ENCODE measurements at regions not wholly inside any gene's neighbourhood (a gene's known extent, or its start where the extent isn't known, plus 50 kb on each side); places are given as distances from the start of the nearest gene placed in this dataset.

- Histone ChIP-seq H3K4me1 (ENCODE audit: insufficient read depth, insufficient read length) (no peaks in the 10 kb centered on the region), H3K4me3 (ENCODE audit: insufficient read length, low read depth) (no peak overlapping the region), H3K9ac (ENCODE audit: insufficient read length, low read depth) (no peak overlapping the region), H3K9me3 (ENCODE audit: insufficient read depth, low read length) (no peaks in the 10 kb centered on the region), H3K36me3 (ENCODE audit: insufficient read depth, insufficient read length, low read length) (no peaks in the 10 kb centered on the region), H3K27me3 (ENCODE audit: insufficient read depth, insufficient read length) (no peaks in the 10 kb centered on the region)
- TF ChIP-seq ZNF274 (IDR thresholded peaks at IDR 0.05; ENCODE audit: low read depth, low read length): no peak
- no peak for TF ChIP-seq SUZ12 (IDR thresholded peaks at IDR 0.05; ENCODE audit: extremely low read depth, insufficient read depth, insufficient read length)
- TF ChIP-seq YY1 (IDR thresholded peaks at IDR 0.05; ENCODE audit: insufficient read depth, insufficient read length): no peak
- no peak for DNase-seq (ENCODE audit: low read depth, low spot score)
These were observed 378.8 kb upstream of the TBX3 start for GRCh38 chr12:115062741-115063140.

- Histone ChIP-seq H3K36me3 (ENCODE audit: insufficient read depth, insufficient read length, low read length) (no peaks in the 10 kb centered on the region), H3K27me3 (ENCODE audit: insufficient read depth, insufficient read length) (no peaks in the 10 kb centered on the region), H3K4me1 (ENCODE audit: insufficient read depth, insufficient read length) (no peaks in the 10 kb centered on the region), H3K9me3 (ENCODE audit: insufficient read depth, low read length) (no peaks in the 10 kb centered on the region), H3K9ac (ENCODE audit: insufficient read length, low read depth) (no peak overlapping the region), H3K4me3 (ENCODE audit: insufficient read length, low read depth) (no peak overlapping the region)
- no peak for DNase-seq (ENCODE audit: low read depth, low spot score)
- no peak for TF ChIP-seq SUZ12 (IDR thresholded peaks at IDR 0.05; ENCODE audit: extremely low read depth, insufficient read depth, insufficient read length)
- no peak for TF ChIP-seq YY1 (IDR thresholded peaks at IDR 0.05; ENCODE audit: insufficient read depth, insufficient read length)
- no peak for TF ChIP-seq ZNF274 (IDR thresholded peaks at IDR 0.05; ENCODE audit: low read depth, low read length)
These were observed 376.6 kb upstream of the TBX3 start for GRCh38 chr12:115060477-115061168.

GRCh38 chr12:115057445-115057844 lies 373.5 kb upstream of the TBX3 start:
- no peaks in the 10 kb centered on the region for H3K4me1 ChIP-seq (ENCODE audit: insufficient read depth, insufficient read length)
- TF ChIP-seq SUZ12 (IDR thresholded peaks at IDR 0.05; ENCODE audit: extremely low read depth, insufficient read depth, insufficient read length) (no peak), YY1 (IDR thresholded peaks at IDR 0.05; ENCODE audit: insufficient read depth, insufficient read length) (no peak), ZNF274 (IDR thresholded peaks at IDR 0.05; ENCODE audit: low read depth, low read length) (no peak)

GRCh38 chr12:115051378-115051777 lies 367.4 kb upstream of the TBX3 start:
- no peaks in the 10 kb centered on the region; the same call in 1 of the 2 replicates for H3K9me3 ChIP-seq (ENCODE audit: insufficient read depth, low read length)

More at GRCh38 chr12:115057445-115057844, 373.5 kb upstream of the TBX3 start:
- H3K9ac ChIP-seq (ENCODE audit: insufficient read length, low read depth): no peak overlapping the region
- DNase-seq (ENCODE audit: low read depth, low spot score): no peak
- H3K36me3 ChIP-seq (ENCODE audit: insufficient read depth, insufficient read length, low read length): no peaks in the 10 kb centered on the region
- H3K4me3 ChIP-seq (ENCODE audit: insufficient read length, low read depth): no peak overlapping the region
- H3K9me3 ChIP-seq (ENCODE audit: insufficient read depth, low read length): no peaks in the 10 kb centered on the region; the same call in 1 of the 2 replicates
- no peaks in the 10 kb centered on the region for H3K27me3 ChIP-seq (ENCODE audit: insufficient read depth, insufficient read length)

GRCh38 chr12:115049614-115050013 lies 365.6 kb upstream of the TBX3 start:
- Histone ChIP-seq H3K36me3 (ENCODE audit: insufficient read depth, insufficient read length, low read length) (no peaks in the 10 kb centered on the region), H3K4me1 (ENCODE audit: insufficient read depth, insufficient read length) (no peaks in the 10 kb centered on the region), H3K9me3 (ENCODE audit: insufficient read depth, low read length) (no peaks in the 10 kb centered on the region; the same call in 1 of the 2 replicates), H3K27me3 (ENCODE audit: insufficient read depth, insufficient read length) (no peaks in the 10 kb centered on the region), H3K4me3 (ENCODE audit: insufficient read length, low read depth) (no peak overlapping the region), H3K9ac (ENCODE audit: insufficient read length, low read depth) (no peak overlapping the region)
- DNase-seq (ENCODE audit: low read depth, low spot score): no peak
- TF ChIP-seq ZNF274 (IDR thresholded peaks at IDR 0.05; ENCODE audit: low read depth, low read length) (no peak), YY1 (IDR thresholded peaks at IDR 0.05; ENCODE audit: insufficient read depth, insufficient read length) (no peak), SUZ12 (IDR thresholded peaks at IDR 0.05; ENCODE audit: extremely low read depth, insufficient read depth, insufficient read length) (no peak)

More at GRCh38 chr12:115051378-115051777, 367.4 kb upstream of the TBX3 start:
- H3K36me3 ChIP-seq (ENCODE audit: insufficient read depth, insufficient read length, low read length): no peaks in the 10 kb centered on the region
- no peaks in the 10 kb centered on the region for H3K27me3 ChIP-seq (ENCODE audit: insufficient read depth, insufficient read length)
- H3K9ac ChIP-seq (ENCODE audit: insufficient read length, low read depth): no peak overlapping the region
- no peaks in the 10 kb centered on the region for H3K4me1 ChIP-seq (ENCODE audit: insufficient read depth, insufficient read length)
- no peak for DNase-seq (ENCODE audit: low read depth, low spot score)
- no peak for TF ChIP-seq ZNF274 (IDR thresholded peaks at IDR 0.05; ENCODE audit: low read depth, low read length)
- no peak for TF ChIP-seq YY1 (IDR thresholded peaks at IDR 0.05; ENCODE audit: insufficient read depth, insufficient read length)
- H3K4me3 ChIP-seq (ENCODE audit: insufficient read length, low read depth): no peak overlapping the region

- H3K9me3 ChIP-seq (ENCODE audit: insufficient read depth, low read length): no peaks in the 10 kb centered on the region
- TF ChIP-seq ZNF274 (IDR thresholded peaks at IDR 0.05; ENCODE audit: low read depth, low read length): no peak
- no peak for DNase-seq (ENCODE audit: low read depth, low spot score)
- H3K9ac ChIP-seq (ENCODE audit: insufficient read length, low read depth): no peak overlapping the region
- no peaks in the 10 kb centered on the region for H3K27me3 ChIP-seq (ENCODE audit: insufficient read depth, insufficient read length)
- H3K4me3 ChIP-seq (ENCODE audit: insufficient read length, low read depth): no peak overlapping the region
- no peaks in the 10 kb centered on the region for H3K36me3 ChIP-seq (ENCODE audit: insufficient read depth, insufficient read length, low read length)
- no peaks in the 10 kb centered on the region for H3K4me1 ChIP-seq (ENCODE audit: insufficient read depth, insufficient read length)
These were observed 362.8 kb upstream of the TBX3 start for GRCh38 chr12:115046805-115047204.

GRCh38 chr12:115044073-115044472 lies 360.1 kb upstream of the TBX3 start:
- no peaks in the 10 kb centered on the region for H3K36me3 ChIP-seq (ENCODE audit: insufficient read depth, insufficient read length, low read length)
- H3K9ac ChIP-seq (ENCODE audit: insufficient read length, low read depth): no peak overlapping the region
- no peaks in the 10 kb centered on the region for H3K9me3 ChIP-seq (ENCODE audit: insufficient read depth, low read length)
- no peaks in the 10 kb centered on the region for H3K4me1 ChIP-seq (ENCODE audit: insufficient read depth, insufficient read length)
- DNase-seq (ENCODE audit: low read depth, low spot score): no peak
- no peak overlapping the region for H3K4me3 ChIP-seq (ENCODE audit: insufficient read length, low read depth)
- TF ChIP-seq YY1 (IDR thresholded peaks at IDR 0.05; ENCODE audit: insufficient read depth, insufficient read length): no peak
- TF ChIP-seq SUZ12 (IDR thresholded peaks at IDR 0.05; ENCODE audit: extremely low read depth, insufficient read depth, insufficient read length): no peak
- TF ChIP-seq ZNF274 (IDR thresholded peaks at IDR 0.05; ENCODE audit: low read depth, low read length): no peak
- no peaks in the 10 kb centered on the region for H3K27me3 ChIP-seq (ENCODE audit: insufficient read depth, insufficient read length)

All from NT2/D1 (cell line).